ENCODE measurements at regions not wholly inside any gene's neighbourhood (a gene's known extent, or its start where the extent isn't known, plus 50 kb on each side); places are given as distances from the start of the nearest gene placed in this dataset.

GRCh38 chr18:24674200-24674599 lies 213.8 kb downstream of the HRH4 start:
- no peak for DNase-seq (ENCODE audit: low read depth)

GRCh38 chr18:24674605-24675004 lies 214.2 kb downstream of the HRH4 start:
- no peak for DNase-seq (ENCODE audit: low read depth)

GRCh38 chr18:24677011-24677410 lies 216.6 kb downstream of the HRH4 start:
- no peak for DNase-seq (ENCODE audit: low read depth)

- no peak for DNase-seq (ENCODE audit: low read depth)
Measured at GRCh38 chr18:24678107-24678506, 217.7 kb downstream of the HRH4 start.

GRCh38 chr18:24678626-24679025 lies 218.2 kb downstream of the HRH4 start:
- DNase-seq (ENCODE audit: low read depth): no peak

- no peak for DNase-seq (ENCODE audit: low read depth)
Measured at GRCh38 chr18:24679062-24679461, 218.6 kb downstream of the HRH4 start.

GRCh38 chr18:24683925-24684324 lies 223.5 kb downstream of the HRH4 start:
- no peak for DNase-seq (ENCODE audit: low read depth)

- no peak for DNase-seq (ENCODE audit: low read depth)
Measured at GRCh38 chr18:24685254-24685959, 225.0 kb downstream of the HRH4 start.

- no peak for DNase-seq (ENCODE audit: low read depth)
Measured at GRCh38 chr18:24695168-24695567, 234.7 kb downstream of the HRH4 start.

GRCh38 chr18:24702001-24702515 lies 241.6 kb downstream of the HRH4 start:
- DNase-seq (ENCODE audit: low read depth): no peak

- DNase-seq (ENCODE audit: low read depth): no peak
Measured at GRCh38 chr18:24703316-24703715, 242.9 kb downstream of the HRH4 start.

GRCh38 chr18:24704946-24705630 lies 244.7 kb downstream of the HRH4 start:
- DNase-seq (ENCODE audit: low read depth): no peak

GRCh38 chr18:24710474-24710873 lies 250.0 kb downstream of the HRH4 start:
- no peak for DNase-seq (ENCODE audit: low read depth)

GRCh38 chr18:24719791-24720190 lies 259.4 kb downstream of the HRH4 start:
- no peak for DNase-seq (ENCODE audit: low read depth)

- no peak for DNase-seq (ENCODE audit: low read depth)
Measured at GRCh38 chr18:24721388-24721787, 261.0 kb downstream of the HRH4 start.

- DNase-seq (ENCODE audit: low read depth): no peak
Measured at GRCh38 chr18:24725644-24726415, 265.4 kb downstream of the HRH4 start.

- DNase-seq (ENCODE audit: low read depth): peak; percentile 30
Measured at GRCh38 chr18:24726727-24727492, 266.5 kb downstream of the HRH4 start.

GRCh38 chr18:24727685-24728084 lies 267.2 kb downstream of the HRH4 start:
- DNase-seq (ENCODE audit: low read depth): no peak

- no peak for DNase-seq (ENCODE audit: low read depth)
Measured at GRCh38 chr18:24731158-24731557, 270.7 kb downstream of the HRH4 start.

- DNase-seq (ENCODE audit: low read depth): no peak
Measured at GRCh38 chr18:24731981-24732380, 271.5 kb downstream of the HRH4 start.

GRCh38 chr18:24734058-24734457 lies 273.6 kb downstream of the HRH4 start:
- no peak for DNase-seq (ENCODE audit: low read depth)

- DNase-seq (ENCODE audit: low read depth): no peak
Measured at GRCh38 chr18:24735624-24736231, 275.3 kb downstream of the HRH4 start.
